IPS-18a (cell line): ENCODE measurements at regions not wholly inside any gene's neighbourhood (a gene's known extent, or its start where the extent isn't known, plus 50 kb on each side); places are given as distances from the start of the nearest gene placed in this dataset.
"Not testable (repeated sequence)": the region's sequence is repeated elsewhere in the genome, so short reads cannot be mapped to it uniquely, and the experiment has no call there.

Experiments
- H3K27ac ChIP-seq: one replicate; pipeline ENCODE4 v1.5.1; 2013; ENCODE audit warnings: low read length
- H3K27me3 ChIP-seq: one replicate; pipeline ENCODE4 v1.6.1; 2013; ENCODE audit warnings: mild to moderate bottlenecking, low read length; ENCODE audit not compliant: control insufficient read depth, insufficient read depth
- H3K36me3 ChIP-seq: one replicate; pipeline ENCODE4 v1.6.1; 2013; ENCODE audit warnings: low read depth, low read length; ENCODE audit not compliant: control insufficient read depth
- H3K4me1 ChIP-seq: one replicate; pipeline ENCODE4 v1.6.1; 2013; ENCODE audit warnings: low read depth, low read length; ENCODE audit not compliant: control insufficient read depth
- H3K4me3 ChIP-seq: one replicate; pipeline ENCODE4 v1.5.1; 2013; ENCODE audit warnings: low read length
- H3K9ac ChIP-seq: one replicate; pipeline ENCODE4 v1.6.1; 2013; ENCODE audit warnings: mild to moderate bottlenecking, low read length, moderate library complexity
- H3K9me3 ChIP-seq: one replicate; pipeline ENCODE4 v1.6.1; 2013; ENCODE audit warnings: low read depth, low read length; ENCODE audit not compliant: control insufficient read depth

DNA sequence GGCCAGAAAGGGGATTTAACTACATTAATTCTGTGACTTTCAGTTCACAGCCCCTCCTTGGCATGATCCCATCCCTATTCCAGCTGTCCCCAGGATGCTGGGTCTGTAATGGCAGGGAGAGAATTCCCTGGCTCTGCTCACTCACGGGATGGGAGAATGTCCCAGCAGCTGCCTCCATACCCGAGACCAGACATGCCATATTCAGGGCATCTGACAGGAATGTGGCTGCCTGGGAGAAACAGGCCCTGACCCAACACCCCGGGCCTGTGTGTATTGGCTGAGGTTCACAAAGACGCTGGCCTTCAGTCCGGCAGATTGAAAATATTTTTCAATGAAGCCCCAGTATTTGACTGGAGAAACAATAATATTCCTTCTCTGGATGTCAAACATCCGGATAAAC, 83.6 kb upstream of the SMAD3 start:
- Histone ChIP-seq H3K9me3 (no peaks in the 10 kb centered on the region), H3K9ac (no peak overlapping the region), H3K4me1 (no peaks in the 10 kb centered on the region), H3K4me3 (no peak overlapping the region), H3K27me3 (no peaks in the 10 kb centered on the region), H3K36me3 (no peaks in the 10 kb centered on the region), H3K27ac (no peak overlapping the region)

DNA sequence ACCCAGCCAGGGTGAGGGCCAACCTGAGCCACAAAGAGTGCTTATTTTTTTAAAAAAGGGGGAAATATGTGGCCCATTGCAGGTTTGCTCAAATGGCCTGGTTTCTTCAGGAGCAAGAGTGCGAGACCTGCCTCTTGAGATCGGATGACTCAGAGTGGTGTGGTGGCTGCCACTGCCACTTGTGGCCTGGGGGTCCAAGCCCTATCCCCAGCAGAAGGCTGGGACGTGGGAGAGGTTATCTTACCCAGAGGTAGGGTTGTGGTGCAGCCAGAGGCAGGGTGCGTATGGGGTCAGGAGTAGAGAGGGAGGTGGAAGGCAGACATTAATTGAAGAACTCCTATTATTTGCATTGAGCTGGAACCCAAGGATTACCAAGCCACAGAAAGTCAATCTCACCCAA, 83.2 kb upstream of the SMAD3 start:
- H3K9me3 ChIP-seq, result no peaks in the 10 kb centered on the region
- no peaks in the 10 kb centered on the region for H3K36me3 ChIP-seq
- H3K4me3 ChIP-seq, result no peak overlapping the region
- no peaks in the 10 kb centered on the region for H3K27me3 ChIP-seq
- no peak overlapping the region for H3K27ac ChIP-seq
- H3K4me1 ChIP-seq, result no peaks in the 10 kb centered on the region
- H3K9ac ChIP-seq, result no peak overlapping the region

DNA sequence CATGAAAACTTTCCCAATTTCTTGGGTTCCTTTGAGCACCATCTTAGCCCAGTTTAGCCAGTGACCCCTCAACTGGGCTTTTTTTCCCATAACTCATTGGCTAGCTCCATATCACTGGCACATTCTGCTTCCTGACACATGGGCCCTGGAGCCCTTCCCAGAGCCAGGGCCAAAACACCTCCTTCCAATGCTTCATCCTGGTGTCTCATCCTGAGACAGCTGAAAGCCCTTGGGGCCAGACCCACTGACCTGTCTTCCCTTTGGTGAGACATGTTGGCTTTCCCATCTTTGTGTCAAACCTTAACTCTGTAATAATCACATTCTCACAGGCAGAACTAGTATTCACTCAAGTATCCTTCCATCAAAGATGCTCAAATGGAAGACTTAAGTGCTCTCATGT, 82.6 kb upstream of the SMAD3 start:
- Histone ChIP-seq H3K27ac (no peak overlapping the region), H3K36me3 (no peaks in the 10 kb centered on the region), H3K9ac (no peak overlapping the region), H3K4me1 (no peaks in the 10 kb centered on the region), H3K4me3 (no peak overlapping the region), H3K9me3 (no peaks in the 10 kb centered on the region), H3K27me3 (no peaks in the 10 kb centered on the region)

- Histone ChIP-seq H3K4me3 (no peak overlapping the region), H3K9me3 (no peaks in the 10 kb centered on the region), H3K27me3 (no peaks in the 10 kb centered on the region), H3K9ac (no peak overlapping the region), H3K36me3 (no peaks in the 10 kb centered on the region), H3K27ac (no peak overlapping the region), H3K4me1 (no peaks in the 10 kb centered on the region)
These were observed 79.7 kb upstream of the SMAD3 start for GRCh38 chr15:66985653-66986052.

DNA sequence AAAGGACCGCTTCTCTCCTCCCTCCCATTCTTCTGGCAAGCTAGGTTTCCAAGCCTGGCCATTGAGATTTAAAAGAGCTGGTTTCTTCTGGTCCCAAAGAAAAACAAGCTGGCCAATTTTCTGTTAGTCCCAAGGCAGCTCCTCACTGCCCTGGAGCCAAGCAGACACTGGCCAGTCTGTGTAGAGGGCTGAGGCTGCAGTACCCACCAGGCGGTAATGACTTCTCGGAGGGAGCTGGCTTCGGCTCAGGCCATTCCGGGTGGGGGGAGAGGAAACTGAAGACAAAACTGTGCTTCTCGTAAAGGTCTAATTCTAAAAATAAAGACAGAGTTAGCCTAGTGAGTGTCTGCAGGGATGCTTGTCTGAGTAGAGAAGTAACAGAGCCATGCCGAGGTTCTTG, 78.5 kb upstream of the SMAD3 start:
- Histone ChIP-seq H3K9me3 (no peaks in the 10 kb centered on the region), H3K27ac (no peak overlapping the region), H3K4me3 (no peak overlapping the region), H3K36me3 (no peaks in the 10 kb centered on the region), H3K27me3 (no peaks in the 10 kb centered on the region), H3K9ac (no peak overlapping the region), H3K4me1 (no peaks in the 10 kb centered on the region)

- H3K9ac ChIP-seq, result no peak overlapping the region
- no peaks in the 10 kb centered on the region for H3K4me1 ChIP-seq
- no peaks in the 10 kb centered on the region for H3K36me3 ChIP-seq
- H3K4me3 ChIP-seq, result no peak overlapping the region
- no peaks in the 10 kb centered on the region for H3K27me3 ChIP-seq
- no peak overlapping the region for H3K27ac ChIP-seq
- H3K9me3 ChIP-seq, result no peaks in the 10 kb centered on the region
These were observed 72.3 kb upstream of the SMAD3 start for GRCh38 chr15:66993090-66993489.

GRCh38 chr15:66993874-66994696, 71.3 kb upstream of the SMAD3 start:
- Histone ChIP-seq H3K4me1 (no peaks in the 10 kb centered on the region), H3K36me3 (no peaks in the 10 kb centered on the region), H3K9me3 (no peaks in the 10 kb centered on the region), H3K27me3 (no peaks in the 10 kb centered on the region), H3K4me3 (no peak overlapping the region), H3K27ac (no peak overlapping the region), H3K9ac (no peak overlapping the region)

GRCh38 chr15:66994927-66995656, 70.3 kb upstream of the SMAD3 start:
- H3K4me1 ChIP-seq, result no peaks in the 10 kb centered on the region
- no peak overlapping the region for H3K9ac ChIP-seq
- no peaks in the 10 kb centered on the region for H3K9me3 ChIP-seq
- H3K4me3 ChIP-seq, result no peak overlapping the region
- no peak overlapping the region for H3K27ac ChIP-seq
- no peaks in the 10 kb centered on the region for H3K27me3 ChIP-seq
- H3K36me3 ChIP-seq, result no peaks in the 10 kb centered on the region

DNA sequence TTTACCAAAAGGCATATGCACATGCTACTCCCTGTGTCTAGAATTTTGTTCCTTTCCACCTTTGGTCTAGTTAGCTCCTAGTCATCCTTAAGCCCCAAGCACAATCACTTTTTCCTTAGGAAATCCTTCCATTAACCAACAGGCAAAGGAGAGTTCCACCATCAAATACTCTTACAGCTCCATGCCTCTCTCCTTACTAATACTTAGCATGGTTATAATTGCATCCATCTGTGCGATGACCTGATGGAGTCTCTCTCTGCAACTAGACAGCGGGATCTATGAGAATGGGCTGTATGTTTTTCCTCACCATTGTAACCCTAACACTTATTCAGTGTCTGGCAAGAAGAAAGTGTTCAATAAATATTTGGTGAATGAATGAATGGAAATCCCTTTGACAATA, 69.3 kb upstream of the SMAD3 start:
- H3K4me1 ChIP-seq, result no peaks in the 10 kb centered on the region
- H3K9me3 ChIP-seq, result no peaks in the 10 kb centered on the region
- H3K9ac ChIP-seq, result no peak overlapping the region
- no peaks in the 10 kb centered on the region for H3K36me3 ChIP-seq
- no peaks in the 10 kb centered on the region for H3K27me3 ChIP-seq
- H3K27ac ChIP-seq, result no peak overlapping the region
- no peak overlapping the region for H3K4me3 ChIP-seq

- no peak overlapping the region for H3K9ac ChIP-seq
- H3K36me3 ChIP-seq, result no peaks in the 10 kb centered on the region
- no peaks in the 10 kb centered on the region for H3K9me3 ChIP-seq
- H3K27ac ChIP-seq, result no peak overlapping the region
- no peaks in the 10 kb centered on the region for H3K4me1 ChIP-seq
- no peak overlapping the region for H3K4me3 ChIP-seq
- no peaks in the 10 kb centered on the region for H3K27me3 ChIP-seq
These were observed 68.2 kb upstream of the SMAD3 start for GRCh38 chr15:66997212-66997611.

GRCh38 chr15:66998234-66998633, 67.2 kb upstream of the SMAD3 start:
- not testable (repeated sequence) for H3K4me3 ChIP-seq, H3K36me3 ChIP-seq, H3K9ac ChIP-seq, H3K4me1 ChIP-seq, H3K27ac ChIP-seq, H3K27me3 ChIP-seq, H3K9me3 ChIP-seq
